ENCODE measurements at regions not wholly inside any gene's neighbourhood (a gene's known extent, or its start where the extent isn't known, plus 50 kb on each side); places are given as distances from the start of the nearest gene placed in this dataset.

- TF ChIP-seq TAF7 (tag; IDR thresholded peaks at IDR 0.05), result no peak
- TF ChIP-seq TRIM24 (IDR thresholded peaks at IDR 0.05), result peak in 1 of 2 experiments; percentile 70; a peak in 2 of 4 replicates
- peak; percentile 40 for TF ChIP-seq EP300 (IDR thresholded peaks at IDR 0.05; ENCODE audit: low read length)
- TF ChIP-seq SRSF1 (IDR thresholded peaks at IDR 0.05; ENCODE audit: low read depth, low read length), result no peak
- TF ChIP-seq PTRF (tag; IDR thresholded peaks at IDR 0.05), result no peak
- TF ChIP-seq HMGN3 (IDR thresholded peaks at IDR 0.05; ENCODE audit: borderline replicate concordance, extremely low read depth, insufficient read length, low read depth, low read length), result no peak
- TF ChIP-seq, protein P1, sequence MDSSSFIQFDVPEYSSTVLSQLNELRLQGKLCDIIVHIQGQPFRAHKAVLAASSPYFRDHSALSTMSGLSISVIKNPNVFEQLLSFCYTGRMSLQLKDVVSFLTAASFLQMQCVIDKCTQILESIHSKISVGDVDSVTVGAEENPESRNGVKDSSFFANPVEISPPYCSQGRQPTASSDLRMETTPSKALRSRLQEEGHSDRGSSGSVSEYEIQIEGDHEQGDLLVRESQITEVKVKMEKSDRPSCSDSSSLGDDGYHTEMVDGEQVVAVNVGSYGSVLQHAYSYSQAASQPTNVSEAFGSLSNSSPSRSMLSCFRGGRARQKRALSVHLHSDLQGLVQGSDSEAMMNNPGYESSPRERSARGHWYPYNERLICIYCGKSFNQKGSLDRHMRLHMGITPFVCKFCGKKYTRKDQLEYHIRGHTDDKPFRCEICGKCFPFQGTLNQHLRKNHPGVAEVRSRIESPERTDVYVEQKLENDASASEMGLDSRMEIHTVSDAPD (CRISPR knock-in tag; IDR thresholded peaks at IDR 0.05), result no peak
- TF ChIP-seq BDP1 (IDR thresholded peaks at IDR 0.05; ENCODE audit: insufficient read depth, insufficient read length), result no peak
- TF ChIP-seq KDM4B (IDR thresholded peaks at IDR 0.05; ENCODE audit: borderline replicate concordance in 2 of 2, low read depth in 1 of 2), result no peak
- TF ChIP-seq SMARCE1 (IDR thresholded peaks at IDR 0.05), result peak; percentile 31; the same call in 1 of the 2 replicates
- TF ChIP-seq ZSCAN32 (CRISPR knock-in tag; IDR thresholded peaks at IDR 0.05), result no peak
- no peak for TF ChIP-seq BRF1 (IDR thresholded peaks at IDR 0.05; ENCODE audit: borderline replicate concordance, extremely low read depth, insufficient read length)
- no peak for TF ChIP-seq MLLT1 (IDR thresholded peaks at IDR 0.05)
- no peak for TF ChIP-seq RAD51 (IDR thresholded peaks at IDR 0.05; ENCODE audit: borderline replicate concordance, low read depth)
- TF ChIP-seq ZNF592 (IDR thresholded peaks at IDR 0.05), result no peak
- TF ChIP-seq ZNF561 (CRISPR knock-in tag; conservative IDR thresholded peaks at IDR 0.05), result no peak
- peak; percentile 54; the same call in 1 of the 2 replicates for TF ChIP-seq SMARCA4 (IDR thresholded peaks at IDR 0.05)
- no peak for TF ChIP-seq SAFB (IDR thresholded peaks at IDR 0.05; ENCODE audit: borderline replicate concordance, low read depth, low read length)
- TF ChIP-seq ESRRA (IDR thresholded peaks at IDR 0.05; ENCODE audit: borderline replicate concordance, low read depth), result no peak
- TF ChIP-seq ZNF77 (CRISPR knock-in tag; IDR thresholded peaks at IDR 0.05), result no peak
- TF ChIP-seq SOX6 (IDR thresholded peaks at IDR 0.05), result peak; percentile 36; the same call in 1 of the 2 replicates
- TF ChIP-seq SRSF9 (IDR thresholded peaks at IDR 0.05; ENCODE audit: borderline replicate concordance, low read depth, low read length), result no peak
- peak; percentile 71 for TF ChIP-seq TAL1 (IDR thresholded peaks at IDR 0.05)
- TF ChIP-seq MTA1 (IDR thresholded peaks at IDR 0.05; ENCODE audit: borderline replicate concordance), result no peak
- no peak for TF ChIP-seq ZNF232 (CRISPR knock-in tag; IDR thresholded peaks at IDR 0.05)
- no peak for TF ChIP-seq MAFK (IDR thresholded peaks at IDR 0.05; ENCODE audit: low read length)
- TF ChIP-seq SNRNP70 (optimal IDR thresholded peaks at IDR 0.05; ENCODE audit: low read depth, low read length), result no peak
These were observed 644.1 kb upstream of the CITED2 start (continued) for GRCh38 chr6:140018588-140018987.

All from K562 (cell line).